ENCODE measurements at regions not wholly inside any gene's neighbourhood (a gene's known extent, or its start where the extent isn't known, plus 50 kb on each side); places are given as distances from the start of the nearest gene placed in this dataset.

DNA sequence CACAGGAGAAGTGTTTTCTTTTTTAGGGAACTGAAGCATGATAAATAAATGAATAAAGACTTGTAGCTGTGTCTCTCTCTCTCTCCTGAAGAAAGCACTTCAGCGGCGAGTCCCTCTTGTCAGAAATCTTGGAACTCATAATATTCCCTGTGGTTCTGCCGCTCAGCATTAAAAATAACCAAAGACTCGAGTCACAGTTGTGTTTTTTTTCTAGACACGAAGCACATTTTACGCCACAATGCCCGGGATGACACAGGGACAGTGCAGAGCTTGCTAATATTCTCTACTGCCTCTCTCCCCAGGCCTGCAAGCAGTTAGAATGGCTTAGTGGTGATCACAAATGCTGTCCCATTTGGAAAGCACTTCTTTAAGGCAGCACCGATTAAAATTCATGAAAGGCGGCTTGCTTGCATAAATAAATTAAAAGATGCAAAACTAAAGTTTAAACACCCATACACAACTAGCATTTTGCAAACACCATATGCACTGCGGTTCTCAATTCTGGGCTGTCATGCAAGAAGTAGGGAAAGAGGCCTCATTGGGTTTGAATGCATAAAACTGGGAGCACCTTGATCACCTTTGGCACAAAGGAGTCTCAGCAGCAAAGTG, 597.4 kb downstream of the SOX6 start:
- TF ChIP-seq, protein P1, sequence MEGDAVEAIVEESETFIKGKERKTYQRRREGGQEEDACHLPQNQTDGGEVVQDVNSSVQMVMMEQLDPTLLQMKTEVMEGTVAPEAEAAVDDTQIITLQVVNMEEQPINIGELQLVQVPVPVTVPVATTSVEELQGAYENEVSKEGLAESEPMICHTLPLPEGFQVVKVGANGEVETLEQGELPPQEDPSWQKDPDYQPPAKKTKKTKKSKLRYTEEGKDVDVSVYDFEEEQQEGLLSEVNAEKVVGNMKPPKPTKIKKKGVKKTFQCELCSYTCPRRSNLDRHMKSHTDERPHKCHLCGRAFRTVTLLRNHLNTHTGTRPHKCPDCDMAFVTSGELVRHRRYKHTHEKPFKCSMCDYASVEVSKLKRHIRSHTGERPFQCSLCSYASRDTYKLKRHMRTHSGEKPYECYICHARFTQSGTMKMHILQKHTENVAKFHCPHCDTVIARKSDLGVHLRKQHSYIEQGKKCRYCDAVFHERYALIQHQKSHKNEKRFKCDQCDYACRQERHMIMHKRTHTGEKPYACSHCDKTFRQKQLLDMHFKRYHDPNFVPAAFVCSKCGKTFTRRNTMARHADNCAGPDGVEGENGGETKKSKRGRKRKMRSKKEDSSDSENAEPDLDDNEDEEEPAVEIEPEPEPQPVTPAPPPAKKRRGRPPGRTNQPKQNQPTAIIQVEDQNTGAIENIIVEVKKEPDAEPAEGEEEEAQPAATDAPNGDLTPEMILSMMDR (IDR thresholded peaks at IDR 0.05), result no peak
- TF ChIP-seq POLR2A (IDR thresholded peaks at IDR 0.05), result no peak

Measured in right lobe of liver (tissue), 4 donors.